GM21390 (cell line): ENCODE measurements at regions not wholly inside any gene's neighbourhood (a gene's known extent, or its start where the extent isn't known, plus 50 kb on each side); places are given as distances from the start of the nearest gene placed in this dataset.
"Not testable (repeated sequence)": the region's sequence is repeated elsewhere in the genome, so short reads cannot be mapped to it uniquely, and the experiment has no call there.

Experiments used
- ATAC-seq: cut with Tn5 transposase; IDR thresholded peaks from one replicate; pipeline ENCODE4 v1.9.1; 2021; ENCODE audit not compliant: unreplicated experiment

DNA sequence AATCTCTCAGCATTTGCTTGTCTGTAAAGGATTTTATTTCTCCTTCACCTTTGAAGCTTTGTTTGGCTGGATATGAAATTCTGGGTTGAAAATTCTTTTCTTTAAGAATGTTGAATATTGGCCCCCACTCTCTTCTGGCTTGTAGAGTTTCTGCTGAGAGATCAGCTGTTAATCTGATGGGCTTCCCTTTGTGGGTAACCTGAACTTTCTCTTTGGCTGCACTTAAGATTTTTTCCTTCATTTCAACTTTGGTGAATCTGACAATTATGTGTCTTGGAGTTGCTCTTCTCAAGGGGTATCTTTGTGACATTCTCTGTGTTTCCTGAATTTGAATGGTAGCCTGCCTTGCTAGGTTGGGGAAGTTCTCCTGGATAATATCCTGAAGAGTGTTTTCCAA is 189.4 kb downstream of the TTC6 start:
- ATAC-seq = not testable (repeated sequence)

DNA sequence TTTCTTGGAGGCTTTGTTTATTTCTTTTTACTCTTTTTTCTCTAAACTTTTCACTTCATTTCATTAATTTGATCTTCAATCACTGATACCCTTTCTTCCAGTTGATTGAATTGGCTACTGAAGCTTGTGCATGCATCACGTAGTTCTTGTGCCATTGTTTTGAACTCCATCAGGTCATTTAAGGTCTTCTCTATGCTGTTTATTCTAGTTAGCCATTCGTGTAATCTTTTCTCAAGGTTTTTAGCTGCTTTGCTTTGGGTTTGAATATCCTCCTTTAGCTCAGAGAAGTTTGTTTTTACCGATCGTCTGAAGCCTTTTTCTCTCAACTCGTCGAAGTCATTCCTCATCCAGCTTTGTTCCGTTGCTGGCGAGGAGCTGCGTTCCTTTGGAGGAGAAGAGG is 189.9 kb downstream of the TTC6 start:
- not testable (repeated sequence) for ATAC-seq

- ATAC-seq = not testable (repeated sequence)
These were observed 190.7 kb downstream of the TTC6 start for GRCh38 chr14:37786114-37786625.

- no peak for ATAC-seq
These were observed 192.6 kb downstream of the TTC6 start for GRCh38 chr14:37787879-37788494.

DNA sequence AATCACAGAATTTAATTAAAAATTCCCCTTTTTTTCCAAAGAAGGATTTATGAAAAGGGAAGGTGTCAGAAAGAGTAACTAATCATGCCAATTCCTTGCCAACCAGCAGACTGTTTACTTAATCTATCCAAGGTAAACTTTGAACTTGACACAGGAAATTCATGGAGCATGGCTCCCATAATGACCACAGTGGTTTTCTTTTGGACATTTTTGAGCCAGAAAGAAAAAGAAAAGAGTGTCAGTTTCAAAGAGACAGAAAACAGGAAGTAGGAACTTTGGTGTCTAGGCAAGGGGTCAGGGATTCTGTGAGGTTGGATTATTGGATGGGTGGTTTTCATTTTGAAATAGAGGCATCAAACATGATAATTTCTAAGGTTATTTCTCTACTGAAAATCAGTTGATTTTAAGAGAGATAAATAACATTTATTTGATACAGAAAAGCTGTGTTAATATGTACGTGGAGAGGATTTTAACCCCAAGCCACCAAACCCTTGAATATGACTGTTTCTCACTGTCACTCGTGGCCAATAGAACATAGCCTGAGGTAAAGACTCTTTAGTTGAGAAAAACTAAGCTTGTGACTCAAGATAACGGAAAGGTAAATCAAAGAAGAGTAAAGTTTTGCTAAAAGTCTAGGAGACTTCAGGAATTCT is 196.1 kb downstream of the TTC6 start:
- ATAC-seq = no peak

DNA sequence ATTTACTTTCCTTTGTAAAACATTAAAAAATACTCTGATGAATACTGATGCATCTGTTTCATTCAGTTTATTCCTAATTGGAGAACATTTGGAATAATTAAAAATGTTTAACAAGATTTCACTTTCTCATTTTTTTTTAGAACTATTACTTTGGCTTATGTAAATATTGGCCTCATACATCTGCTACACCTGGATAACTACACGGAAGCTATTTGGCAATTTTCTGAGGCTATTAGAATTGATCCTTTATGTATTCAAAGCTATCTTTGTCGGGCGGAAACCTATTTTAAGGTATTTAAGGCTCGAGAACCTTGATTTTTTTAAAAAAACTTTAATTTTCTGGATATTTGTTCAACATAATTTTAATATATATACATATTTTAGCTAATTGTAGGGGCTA is 196.7 kb downstream of the TTC6 start:
- no peak for ATAC-seq

- no peak for ATAC-seq
These were observed 201.4 kb downstream of the TTC6 start for GRCh38 chr14:37796703-37797416.

DNA sequence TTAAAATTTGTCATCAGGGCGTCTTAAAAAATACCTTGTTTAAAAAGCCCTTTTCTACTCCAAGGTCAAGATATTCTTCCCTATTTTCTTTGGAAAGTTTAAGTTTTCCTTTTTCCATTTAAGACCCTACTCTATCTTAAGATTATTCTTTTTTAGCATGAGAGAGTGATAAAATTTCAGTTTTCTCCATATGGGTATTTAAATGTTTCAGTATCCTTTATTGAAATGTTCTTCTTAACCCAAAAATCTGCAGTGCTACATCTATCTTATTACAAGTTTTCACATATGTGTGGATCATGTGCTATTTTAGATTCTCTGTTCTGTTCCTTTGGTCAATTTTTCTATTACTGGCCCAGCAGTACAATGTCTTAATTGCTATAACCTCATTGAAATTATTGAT is 202.2 kb downstream of the TTC6 start:
- ATAC-seq = no peak

GRCh38 chr14:37807722-37808121 is 212.3 kb downstream of the TTC6 start:
- no peak for ATAC-seq

GRCh38 chr14:37810094-37810801 is 214.8 kb downstream of the TTC6 start:
- no peak for ATAC-seq

- no peak for ATAC-seq
These were observed 218.3 kb downstream of the TTC6 start for GRCh38 chr14:37813732-37814131.

DNA sequence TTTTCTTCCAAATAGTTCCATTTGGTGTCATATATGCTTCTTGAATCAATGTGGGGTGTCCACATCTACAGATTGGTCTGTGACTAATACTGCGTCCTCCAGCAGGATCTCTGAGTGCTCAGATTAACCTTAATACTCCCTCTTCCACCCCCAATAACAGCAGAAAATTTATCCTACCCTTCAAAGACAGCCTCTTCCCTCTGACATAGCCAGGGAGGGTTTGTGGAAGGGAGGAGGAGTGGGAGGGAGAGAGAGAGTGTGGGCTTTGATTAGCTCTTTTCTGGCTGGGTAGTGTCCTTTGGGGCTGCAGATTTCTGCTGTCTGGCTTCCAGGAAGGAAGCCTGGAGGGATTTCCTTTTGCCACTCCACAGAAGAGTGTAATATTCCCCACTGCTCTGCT is 220.7 kb downstream of the TTC6 start:
- ATAC-seq = no peak

DNA sequence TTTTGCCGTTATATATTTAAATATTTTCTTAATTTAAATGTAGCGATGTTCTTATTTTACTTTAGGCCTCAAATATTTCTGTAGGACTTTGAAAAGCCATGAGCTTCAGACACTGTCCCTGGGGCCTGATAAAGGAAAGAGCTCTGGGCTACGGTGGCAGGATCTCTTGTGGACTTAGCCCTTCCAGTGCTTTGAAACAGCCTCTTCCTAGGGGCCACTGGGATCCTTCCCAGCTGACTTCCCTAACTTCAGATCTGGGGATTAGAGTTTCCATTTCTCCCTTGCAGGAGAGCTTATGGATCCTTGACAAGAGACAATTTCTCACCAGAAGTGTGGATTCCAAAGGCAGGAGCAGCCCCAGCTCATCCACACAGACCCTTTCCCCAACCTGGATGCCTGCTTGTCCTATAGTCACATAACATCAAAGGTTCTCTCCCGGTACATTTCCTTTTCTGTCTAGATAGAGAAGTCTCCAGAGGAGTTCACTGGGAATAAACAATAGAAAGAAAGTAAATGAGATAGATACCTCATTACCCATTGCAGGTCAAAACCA is 221.4 kb downstream of the TTC6 start:
- no peak for ATAC-seq

DNA sequence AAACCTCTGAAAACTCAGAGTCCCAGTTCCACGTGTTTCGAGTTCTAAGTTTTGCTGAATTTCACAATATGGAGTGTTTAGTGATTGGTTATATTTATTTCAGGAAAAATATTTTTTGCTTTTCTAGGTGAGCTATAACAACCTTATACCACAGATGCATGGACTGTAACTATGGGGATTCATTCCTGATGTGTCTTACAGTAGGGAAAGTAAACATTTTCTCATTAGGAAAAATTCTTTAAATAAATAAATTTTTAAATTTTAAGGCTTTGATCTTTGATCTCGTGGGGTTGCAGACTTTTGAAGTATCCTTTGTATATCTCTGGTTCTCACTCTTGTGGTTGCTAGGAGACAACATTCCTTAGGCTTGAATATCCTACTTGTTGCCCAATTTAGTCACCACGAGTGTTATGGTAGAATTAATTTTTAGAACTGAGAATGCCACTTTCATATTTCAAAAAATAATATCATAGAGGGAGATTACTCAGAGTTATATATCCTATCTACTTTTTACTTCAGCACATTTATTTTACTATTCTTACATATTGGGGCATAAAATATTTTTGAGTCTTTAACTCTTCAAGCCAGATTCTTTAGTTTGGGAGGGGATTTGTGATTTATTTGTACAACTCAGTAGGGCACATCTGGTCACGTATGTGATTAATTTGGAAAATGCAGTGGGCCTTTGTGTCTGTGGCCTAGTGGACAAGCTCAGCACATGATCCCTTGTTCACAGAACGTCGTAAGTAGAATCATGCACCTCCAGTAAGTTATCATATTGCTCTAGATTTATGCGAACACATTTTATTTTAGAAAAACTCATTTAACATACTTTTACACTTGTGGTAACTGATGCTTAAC is 224.0 kb downstream of the TTC6 start:
- ATAC-seq = no peak

DNA sequence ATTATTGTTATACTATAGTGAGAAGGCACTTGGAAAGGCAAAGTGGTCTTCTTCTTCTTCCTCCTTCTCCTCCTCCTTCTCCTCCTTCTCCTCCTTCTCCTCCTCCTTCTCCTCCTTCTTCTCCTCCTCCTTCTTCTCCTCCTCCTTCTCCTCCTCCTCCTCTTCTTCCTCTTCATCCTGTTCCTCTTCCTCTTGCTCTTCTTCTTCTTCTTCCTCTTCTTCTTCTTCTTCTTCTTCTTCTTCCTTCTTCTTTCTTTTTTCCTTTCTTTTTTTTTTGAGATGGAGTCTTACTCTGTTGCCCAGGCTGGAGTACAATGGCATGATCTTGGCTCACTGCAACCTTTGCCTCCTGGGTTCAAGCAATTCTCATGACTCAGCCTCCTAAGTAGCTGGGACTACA is 225.4 kb downstream of the TTC6 start:
- ATAC-seq = not testable (repeated sequence)

- no peak for ATAC-seq
These were observed 229.7 kb downstream of the TTC6 start for GRCh38 chr14:37824939-37825712.

DNA sequence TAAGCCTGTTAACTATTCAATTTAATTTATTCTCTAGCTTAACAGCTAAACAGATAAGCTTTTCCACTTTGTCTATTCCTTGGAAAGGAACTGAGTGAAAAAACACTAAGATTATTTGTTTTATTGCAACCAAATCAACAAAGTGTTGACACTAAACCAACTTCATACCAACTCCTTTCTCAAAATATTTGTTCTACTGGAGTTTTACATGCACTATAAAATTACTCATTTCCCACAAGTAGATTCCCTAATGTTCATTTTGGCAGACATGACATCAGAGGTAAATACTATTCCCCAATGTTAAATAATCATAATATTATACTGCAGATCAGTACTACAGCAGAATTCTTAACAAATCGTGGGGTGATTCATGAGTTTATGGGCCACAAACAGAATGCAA is 231.4 kb downstream of the TTC6 start:
- no peak for ATAC-seq

DNA sequence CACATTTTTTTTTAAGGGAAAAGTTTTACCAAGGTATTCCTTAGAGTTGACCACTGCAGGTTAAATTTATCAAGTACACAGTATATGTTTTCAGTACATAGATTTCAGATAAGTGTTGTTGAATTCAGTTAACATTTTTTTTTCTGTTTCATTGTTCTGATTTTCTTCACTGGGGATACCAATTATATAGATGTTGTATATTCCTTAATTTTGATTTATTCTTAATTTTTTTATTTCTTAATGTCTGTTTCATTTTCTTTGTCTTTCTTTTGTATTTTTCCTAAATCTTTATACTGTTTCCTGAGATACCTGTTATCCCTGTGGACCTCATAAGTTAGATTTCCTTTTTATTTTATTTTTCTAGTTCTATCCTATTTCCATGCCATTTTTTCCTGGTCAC is 234.8 kb downstream of the TTC6 start:
- no peak for ATAC-seq

DNA sequence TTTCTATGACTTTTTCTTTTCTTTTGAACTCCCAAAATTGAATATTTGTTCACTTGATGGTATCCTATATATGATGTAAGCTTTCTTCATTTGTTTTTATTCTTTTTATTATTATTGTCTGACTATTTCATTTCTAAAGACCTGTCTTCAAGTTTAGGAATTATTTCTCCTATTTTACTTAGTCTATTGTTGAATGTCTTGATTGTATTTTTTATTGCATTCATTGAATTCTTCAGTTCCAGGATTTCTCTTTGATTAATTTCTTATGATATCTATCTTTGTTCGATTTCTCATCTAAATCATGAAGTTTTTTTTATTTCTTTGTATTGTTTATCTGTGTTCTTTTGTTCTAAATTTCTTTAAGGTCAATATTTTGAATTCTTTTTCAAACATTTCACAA is 238.8 kb downstream of the TTC6 start:
- ATAC-seq = no peak

DNA sequence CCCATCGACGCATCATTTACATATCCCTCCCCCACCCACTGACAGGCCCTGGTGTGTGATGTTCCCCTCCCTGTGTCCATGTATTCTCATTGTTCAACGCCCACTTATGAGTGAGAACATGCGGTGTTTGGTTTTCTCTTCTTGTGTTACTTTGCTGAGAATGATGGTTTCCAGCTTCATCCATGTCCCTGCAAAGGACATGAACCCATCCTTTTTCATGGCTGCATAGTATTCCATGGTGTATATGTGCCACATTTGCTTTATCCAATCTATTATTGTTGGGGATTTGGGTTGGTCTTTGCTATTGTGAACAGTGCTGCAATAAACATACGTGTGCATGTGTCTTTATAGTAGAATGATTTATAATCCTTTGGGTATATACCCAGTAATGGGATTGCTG is 243.3 kb downstream of the TTC6 start:
- not testable (repeated sequence) for ATAC-seq
